WTC11 (cell line): ENCODE measurements at regions not wholly inside any gene's neighbourhood (a gene's known extent, or its start where the extent isn't known, plus 50 kb on each side); places are given as distances from the start of the nearest gene placed in this dataset.

ENCODE experiments used
- GABPB1 ChIP-seq: sonication (generic); formaldehyde crosslinking; IDR thresholded peaks from 2 replicates; pipeline ENCODE4 v1.8.1; 2023; ENCODE audit warnings: mild to moderate bottlenecking, missing genetic modification reagents
- IRF2 ChIP-seq: sonication (generic); formaldehyde crosslinking; IDR thresholded peaks from 2 replicates; pipeline ENCODE4 v1.8.0; 2022; ENCODE audit warnings: low read depth, missing genetic modification reagents, borderline replicate concordance
- RELA ChIP-seq: sonication (generic); formaldehyde crosslinking; IDR thresholded peaks from 2 replicates; pipeline ENCODE4 v1.8.1; 2022; ENCODE audit warnings: missing genetic modification reagents, mild to moderate bottlenecking, borderline replicate concordance
- TF ChIP-seq, protein P1 (sequence below): fragments of 200-600 bp; IDR thresholded peaks from 2 replicates; pipeline ENCODE4 v1.8.0; 2022; ENCODE audit warnings: antibody characterized with exemption

DNA sequence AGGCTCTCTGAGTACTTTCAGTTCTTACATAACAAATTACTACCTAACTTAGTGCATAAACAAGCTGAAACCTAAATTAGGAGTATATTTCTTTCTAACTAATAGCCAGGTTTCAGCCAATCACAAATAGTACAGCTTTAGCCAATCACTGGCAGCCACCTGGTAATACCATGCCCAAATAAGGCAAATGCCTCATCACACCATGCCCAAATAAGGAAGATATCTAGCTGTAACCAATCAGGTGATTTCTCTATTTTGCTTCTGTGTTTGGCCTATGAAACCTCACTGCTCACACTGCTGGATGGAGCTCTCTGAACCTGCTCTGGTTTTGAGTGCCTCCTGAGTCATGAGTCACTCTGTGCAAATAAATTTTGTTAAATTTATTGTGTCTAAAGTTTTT, 113.5 kb downstream of the DDIT4L start:
- TF ChIP-seq, protein P1, sequence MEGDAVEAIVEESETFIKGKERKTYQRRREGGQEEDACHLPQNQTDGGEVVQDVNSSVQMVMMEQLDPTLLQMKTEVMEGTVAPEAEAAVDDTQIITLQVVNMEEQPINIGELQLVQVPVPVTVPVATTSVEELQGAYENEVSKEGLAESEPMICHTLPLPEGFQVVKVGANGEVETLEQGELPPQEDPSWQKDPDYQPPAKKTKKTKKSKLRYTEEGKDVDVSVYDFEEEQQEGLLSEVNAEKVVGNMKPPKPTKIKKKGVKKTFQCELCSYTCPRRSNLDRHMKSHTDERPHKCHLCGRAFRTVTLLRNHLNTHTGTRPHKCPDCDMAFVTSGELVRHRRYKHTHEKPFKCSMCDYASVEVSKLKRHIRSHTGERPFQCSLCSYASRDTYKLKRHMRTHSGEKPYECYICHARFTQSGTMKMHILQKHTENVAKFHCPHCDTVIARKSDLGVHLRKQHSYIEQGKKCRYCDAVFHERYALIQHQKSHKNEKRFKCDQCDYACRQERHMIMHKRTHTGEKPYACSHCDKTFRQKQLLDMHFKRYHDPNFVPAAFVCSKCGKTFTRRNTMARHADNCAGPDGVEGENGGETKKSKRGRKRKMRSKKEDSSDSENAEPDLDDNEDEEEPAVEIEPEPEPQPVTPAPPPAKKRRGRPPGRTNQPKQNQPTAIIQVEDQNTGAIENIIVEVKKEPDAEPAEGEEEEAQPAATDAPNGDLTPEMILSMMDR: no peak
- TF ChIP-seq IRF2: no peak
- no peak for TF ChIP-seq GABPB1 (CRISPR knock-in tag)
- TF ChIP-seq RELA (CRISPR knock-in tag): no peak
